C4-2B (cell line): ENCODE measurements at regions not wholly inside any gene's neighbourhood (a gene's known extent, or its start where the extent isn't known, plus 50 kb on each side); places are given as distances from the start of the nearest gene placed in this dataset.

Experiments
- H3K27ac ChIP-seq: fragments of 450-650 bp; 2 replicates; pipeline ENCODE4 v1.5.1; 2017
- ZFX ChIP-seq: fragments of 450-650 bp; IDR thresholded peaks from 2 replicates; pipeline ENCODE4 v1.6.1; 2017
- TF ChIP-seq, protein P1 (sequence below): fragments of 450-650 bp; conservative IDR thresholded peaks from 2 replicates; pipeline ENCODE4 v1.5.1; 2017; ENCODE audit warnings: mild to moderate bottlenecking

- TF ChIP-seq, protein P1, sequence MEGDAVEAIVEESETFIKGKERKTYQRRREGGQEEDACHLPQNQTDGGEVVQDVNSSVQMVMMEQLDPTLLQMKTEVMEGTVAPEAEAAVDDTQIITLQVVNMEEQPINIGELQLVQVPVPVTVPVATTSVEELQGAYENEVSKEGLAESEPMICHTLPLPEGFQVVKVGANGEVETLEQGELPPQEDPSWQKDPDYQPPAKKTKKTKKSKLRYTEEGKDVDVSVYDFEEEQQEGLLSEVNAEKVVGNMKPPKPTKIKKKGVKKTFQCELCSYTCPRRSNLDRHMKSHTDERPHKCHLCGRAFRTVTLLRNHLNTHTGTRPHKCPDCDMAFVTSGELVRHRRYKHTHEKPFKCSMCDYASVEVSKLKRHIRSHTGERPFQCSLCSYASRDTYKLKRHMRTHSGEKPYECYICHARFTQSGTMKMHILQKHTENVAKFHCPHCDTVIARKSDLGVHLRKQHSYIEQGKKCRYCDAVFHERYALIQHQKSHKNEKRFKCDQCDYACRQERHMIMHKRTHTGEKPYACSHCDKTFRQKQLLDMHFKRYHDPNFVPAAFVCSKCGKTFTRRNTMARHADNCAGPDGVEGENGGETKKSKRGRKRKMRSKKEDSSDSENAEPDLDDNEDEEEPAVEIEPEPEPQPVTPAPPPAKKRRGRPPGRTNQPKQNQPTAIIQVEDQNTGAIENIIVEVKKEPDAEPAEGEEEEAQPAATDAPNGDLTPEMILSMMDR: no peak
- no peak for TF ChIP-seq ZFX
- no peak overlapping the region for H3K27ac ChIP-seq
Measured at GRCh38 chr1:112040891-112041740, 51.6 kb upstream of the KCND3 start.

DNA sequence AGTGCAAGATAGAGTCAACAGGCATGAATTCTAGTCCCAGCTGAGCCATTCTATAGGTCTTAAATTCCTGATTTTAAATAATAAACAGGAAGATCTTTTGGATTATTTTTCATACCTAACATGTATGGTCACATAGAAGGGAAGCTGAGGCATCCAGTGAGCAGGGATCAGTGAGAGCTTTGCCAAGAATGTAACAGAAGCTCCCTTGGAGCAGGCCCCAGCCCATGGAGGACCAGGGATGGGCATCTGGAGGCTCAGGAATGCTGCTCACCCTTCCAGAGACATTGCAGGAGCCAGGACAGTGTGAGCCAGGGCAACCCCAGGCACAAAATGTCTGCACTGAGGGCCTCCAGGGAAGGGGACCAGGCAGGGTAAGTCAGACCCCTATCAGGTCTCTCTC is 54.4 kb upstream of the KCND3 start:
- TF ChIP-seq, protein P1: no peak
- TF ChIP-seq ZFX: no peak
- no peak overlapping the region for H3K27ac ChIP-seq

DNA sequence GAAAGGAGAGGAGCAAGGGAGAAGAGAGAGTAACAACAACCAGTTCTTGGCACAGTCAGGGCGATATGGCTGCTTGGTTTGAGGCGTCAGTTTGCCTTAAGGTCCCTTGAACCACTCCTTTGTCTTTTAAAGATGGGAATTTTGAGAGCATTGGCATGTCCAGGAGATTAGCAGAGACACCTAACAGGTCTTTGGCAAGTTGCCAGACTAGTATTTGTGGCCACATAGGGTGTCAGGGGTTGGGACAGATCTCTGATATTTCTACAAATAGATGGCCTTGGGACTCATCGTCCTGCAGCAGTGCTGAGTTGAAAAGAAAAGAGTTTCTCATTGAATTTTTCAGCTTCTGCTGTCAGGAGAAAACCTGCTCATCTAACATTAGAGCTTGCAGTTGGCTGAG is 55.3 kb upstream of the KCND3 start:
- no peak for TF ChIP-seq ZFX
- TF ChIP-seq, protein P1: no peak
- H3K27ac ChIP-seq: no peak overlapping the region

- H3K27ac ChIP-seq: no peak overlapping the region
- TF ChIP-seq ZFX: no peak
- TF ChIP-seq, protein P1: no peak
Measured at GRCh38 chr1:112046630-112047029, 57.2 kb upstream of the KCND3 start.

- no peak overlapping the region for H3K27ac ChIP-seq
- TF ChIP-seq, protein P1: no peak
- TF ChIP-seq ZFX: no peak
Measured at GRCh38 chr1:112048421-112048820, 59.0 kb upstream of the KCND3 start.

- no peak overlapping the region for H3K27ac ChIP-seq
- TF ChIP-seq, protein P1: no peak
- no peak for TF ChIP-seq ZFX
Measured at GRCh38 chr1:112054510-112054909, 65.0 kb upstream of the KCND3 start.

GRCh38 chr1:112056354-112056753 is 66.9 kb upstream of the KCND3 start:
- TF ChIP-seq ZFX: no peak
- TF ChIP-seq, protein P1: no peak
- H3K27ac ChIP-seq: no peak overlapping the region
